HUDEP-2 (cell line): ENCODE measurements at regions not wholly inside any gene's neighbourhood (a gene's known extent, or its start where the extent isn't known, plus 50 kb on each side); places are given as distances from the start of the nearest gene placed in this dataset.
"Not testable (repeated sequence)": the region's sequence is repeated elsewhere in the genome, so short reads cannot be mapped to it uniquely, and the experiment has no call there.

Experiments
- DNase-seq, 76 experiments: peaks; one replicate each; lab custom pipeline; 2025; ENCODE audit not compliant: unreplicated experiment in 76 of 76; lab: John Stamatoyannopoulos, UW

GRCh38 chr9:85112933-85113418 lies 443.4 kb downstream of the NTRK2 start:
- DNase-seq: no peak

DNA sequence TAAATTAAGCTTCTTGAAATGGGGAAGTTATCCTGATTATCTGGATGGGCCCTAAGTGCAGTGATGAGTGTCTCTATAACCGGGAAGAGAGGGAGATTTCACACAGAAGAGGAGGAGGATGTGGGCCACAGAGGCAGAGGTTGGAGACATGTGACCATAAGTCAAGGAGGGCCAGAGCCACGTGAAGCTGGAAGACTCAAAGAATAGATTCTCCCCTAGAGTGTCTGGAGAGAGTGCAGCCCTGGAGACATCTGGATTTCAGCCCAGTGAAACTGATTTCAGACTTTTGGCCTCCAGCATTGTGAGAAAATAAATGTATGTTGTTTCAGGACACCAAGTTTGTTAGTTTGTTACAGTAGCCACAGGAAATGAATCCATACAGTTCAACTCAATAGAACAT lies 442.9 kb downstream of the NTRK2 start:
- DNase-seq: no peak

DNA sequence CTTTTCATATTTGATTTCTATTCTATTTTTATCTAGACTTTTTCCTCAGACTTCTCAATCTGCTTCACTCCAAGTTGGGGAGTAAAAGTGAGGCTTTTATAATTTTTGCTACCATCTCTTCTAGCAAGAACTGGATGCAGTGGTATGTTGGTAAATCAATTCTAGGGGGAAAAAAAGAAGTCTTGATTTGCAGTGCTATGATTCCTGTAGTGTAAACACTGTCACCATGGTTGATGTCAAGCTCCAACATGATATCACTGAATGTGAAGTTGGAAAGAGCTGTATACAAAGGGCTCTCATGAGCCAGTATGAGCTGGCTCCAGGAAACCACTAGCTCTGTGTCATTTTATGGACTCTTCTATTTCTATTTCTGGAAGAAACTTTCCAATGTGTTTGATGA lies 439.2 kb downstream of the NTRK2 start:
- no peak for DNase-seq

DNA sequence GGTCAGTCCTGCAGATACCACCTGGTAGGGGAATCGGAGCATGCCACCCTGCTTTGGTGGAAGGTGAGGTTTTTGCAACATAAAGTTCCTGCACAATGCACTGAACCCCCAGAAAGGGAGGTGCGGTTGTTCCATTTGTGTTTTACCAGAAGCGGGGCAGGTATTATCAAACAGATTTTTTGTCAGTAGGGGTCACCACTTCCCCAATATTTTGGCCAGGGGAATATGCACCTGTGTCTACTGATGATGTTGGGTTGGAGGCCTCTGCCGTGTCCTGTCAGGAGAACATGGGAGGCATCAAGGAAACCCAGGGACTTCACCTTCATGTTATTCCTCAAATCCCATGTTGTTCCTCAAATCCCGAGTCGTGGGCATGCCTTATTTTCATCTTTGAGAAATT lies 438.7 kb downstream of the NTRK2 start:
- DNase-seq: no peak

DNA sequence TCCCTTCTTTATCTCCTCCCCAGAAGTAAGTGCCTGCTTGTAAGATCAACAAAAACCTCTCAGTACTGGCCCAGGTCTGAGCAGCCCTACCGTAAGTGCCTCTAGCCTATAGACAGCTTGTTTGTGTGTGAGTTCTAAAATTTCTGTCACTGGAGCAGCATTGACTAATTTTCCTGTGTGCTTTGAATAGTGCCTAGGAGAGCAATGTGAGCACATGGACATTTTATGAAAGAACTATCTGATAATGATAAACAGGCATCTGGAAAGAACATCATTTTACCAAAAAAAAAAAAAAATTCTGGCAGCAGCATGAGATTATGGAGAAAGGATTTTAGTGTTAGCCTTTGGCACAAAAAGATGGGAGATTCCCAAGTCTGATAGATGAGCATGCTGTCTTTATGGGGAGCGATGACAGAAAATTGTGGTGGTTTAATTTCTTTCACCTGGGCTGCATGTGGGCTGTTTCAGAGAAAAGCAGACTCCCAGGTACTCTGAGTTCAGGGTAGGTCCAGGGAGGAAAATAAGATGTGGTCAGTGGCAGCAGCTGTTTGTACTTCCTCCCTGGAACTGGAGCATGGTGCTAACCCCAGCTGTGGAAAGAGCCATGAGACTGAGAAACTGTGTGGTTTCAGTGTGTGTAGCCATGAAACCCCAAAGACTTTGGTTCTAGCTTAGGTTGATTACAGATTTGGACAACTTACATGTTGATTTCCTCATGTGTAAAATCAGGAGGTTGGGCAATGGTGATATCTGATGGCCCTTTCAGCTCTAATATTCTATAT lies 419.9 kb downstream of the NTRK2 start:
- no peak for DNase-seq

GRCh38 chr9:85081963-85082362 lies 412.4 kb downstream of the NTRK2 start:
- DNase-seq: no peak

GRCh38 chr9:85079349-85079748 lies 409.8 kb downstream of the NTRK2 start:
- no peak for DNase-seq

GRCh38 chr9:85077944-85078343 lies 408.4 kb downstream of the NTRK2 start:
- no peak for DNase-seq

- DNase-seq: not testable (repeated sequence)
These were observed 407.6 kb downstream of the NTRK2 start for GRCh38 chr9:85077146-85077545.
